HUES6 (cell line): ENCODE measurements at regions not wholly inside any gene's neighbourhood (a gene's known extent, or its start where the extent isn't known, plus 50 kb on each side); places are given as distances from the start of the nearest gene placed in this dataset.

ENCODE experiments used
- H3K27ac ChIP-seq: 2 replicates; pipeline ENCODE4 v1.7.0; 2013; ENCODE audit warnings: low read depth, mild to moderate bottlenecking, low read length, inconsistent platforms
- H3K27me3 ChIP-seq: 2 replicates; pipeline ENCODE4 v1.6.1; 2013; ENCODE audit warnings: low read length; ENCODE audit not compliant: control insufficient read depth, insufficient read depth
- H3K36me3 ChIP-seq: 2 replicates; pipeline ENCODE4 v1.6.1; 2013; ENCODE audit warnings: low read length; ENCODE audit not compliant: control insufficient read depth, insufficient read depth
- H3K4me1 ChIP-seq: 2 replicates; pipeline ENCODE4 v1.6.1; 2013; ENCODE audit warnings: low read length; ENCODE audit not compliant: control insufficient read depth, insufficient read depth
- H3K4me3 ChIP-seq: 2 replicates; pipeline ENCODE4 v1.5.1; 2013; ENCODE audit warnings: low read depth, low read length
- H3K9ac ChIP-seq: one replicate; pipeline ENCODE4 v1.6.1; 2013; ENCODE audit warnings: mild to moderate bottlenecking, low read length
- H3K9me3 ChIP-seq: 2 replicates; pipeline ENCODE4 v1.6.1; 2013; ENCODE audit warnings: low read depth, low read length; ENCODE audit not compliant: control insufficient read depth, insufficient read depth

DNA sequence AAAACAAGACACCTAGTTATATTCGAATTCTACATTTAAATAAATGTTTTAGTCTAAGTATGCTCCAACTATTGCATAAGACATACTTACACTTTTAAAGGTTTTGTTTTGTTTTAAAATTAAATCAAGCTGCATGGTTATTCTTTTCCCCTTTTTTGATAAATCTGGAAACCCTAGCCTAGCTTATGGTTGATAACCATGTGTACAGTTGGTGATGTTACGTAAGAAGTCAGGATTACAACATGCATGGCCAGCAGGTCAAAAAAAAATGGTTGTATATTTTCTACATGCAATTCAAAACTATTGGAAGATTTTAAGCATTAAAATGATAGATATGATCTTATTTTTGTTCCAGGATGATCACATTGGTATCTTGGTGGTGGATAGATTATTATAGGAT, 1600.6 kb downstream of the PLA2G4A start:
- Histone ChIP-seq H3K9ac (no peak overlapping the region), H3K4me1 (no peaks in the 10 kb centered on the region), H3K4me3 (no peak overlapping the region), H3K27me3 (no peaks in the 10 kb centered on the region), H3K27ac (no peak overlapping the region), H3K36me3 (no peaks in the 10 kb centered on the region), H3K9me3 (no peaks in the 10 kb centered on the region)

GRCh38 chr1:188432427-188432826, 1603.7 kb downstream of the PLA2G4A start:
- H3K36me3 ChIP-seq = no peaks in the 10 kb centered on the region
- H3K9ac ChIP-seq = no peak overlapping the region
- H3K4me1 ChIP-seq = no peaks in the 10 kb centered on the region
- no peak overlapping the region for H3K4me3 ChIP-seq
- H3K9me3 ChIP-seq = no peaks in the 10 kb centered on the region
- H3K27ac ChIP-seq = no peak overlapping the region
- no peaks in the 10 kb centered on the region for H3K27me3 ChIP-seq

DNA sequence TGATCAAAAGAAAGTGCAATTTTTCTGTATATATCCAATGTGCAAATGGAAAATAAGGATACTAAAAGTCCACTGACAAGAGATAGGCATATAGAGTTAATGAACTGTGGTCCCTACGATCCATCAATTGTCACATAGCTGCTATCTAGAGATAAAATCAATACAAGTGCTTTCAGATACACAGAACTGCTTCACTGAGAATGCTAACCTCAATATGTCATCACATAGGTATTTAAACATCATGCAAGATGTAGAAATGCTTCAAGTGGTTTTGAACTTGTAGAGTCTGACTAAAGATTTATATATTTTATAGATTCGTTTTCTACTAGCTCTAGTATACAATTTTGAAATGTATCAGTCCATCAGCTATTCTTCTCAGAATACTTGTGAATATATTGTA, 1604.7 kb downstream of the PLA2G4A start:
- H3K9ac ChIP-seq = no peak overlapping the region
- H3K27me3 ChIP-seq = no peaks in the 10 kb centered on the region
- H3K36me3 ChIP-seq = no peaks in the 10 kb centered on the region
- H3K4me3 ChIP-seq = no peak overlapping the region
- no peaks in the 10 kb centered on the region for H3K4me1 ChIP-seq
- no peak overlapping the region for H3K27ac ChIP-seq
- no peaks in the 10 kb centered on the region for H3K9me3 ChIP-seq

DNA sequence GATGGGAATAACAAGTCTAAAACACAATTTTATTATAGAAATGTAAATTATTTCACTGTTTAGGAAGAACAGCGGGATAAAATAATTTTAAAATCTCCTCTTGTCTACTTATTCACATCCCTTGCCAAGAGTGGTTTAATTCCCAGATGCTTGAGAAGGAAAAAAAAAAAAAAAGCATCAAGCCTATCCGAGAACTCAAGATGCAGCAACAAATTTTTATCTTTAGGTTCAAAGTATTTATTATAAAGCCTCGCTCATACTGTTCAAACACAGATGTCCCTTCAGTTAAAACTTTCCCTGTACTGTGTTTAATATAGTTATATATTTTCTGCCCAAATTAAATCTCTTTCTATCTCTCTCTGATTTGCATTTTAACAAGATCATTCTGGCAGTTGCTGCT, 1615.8 kb downstream of the PLA2G4A start:
- Histone ChIP-seq H3K27ac (no peak overlapping the region), H3K36me3 (no peaks in the 10 kb centered on the region), H3K27me3 (no peaks in the 10 kb centered on the region), H3K4me1 (no peaks in the 10 kb centered on the region), H3K9me3 (no peaks in the 10 kb centered on the region), H3K9ac (no peak overlapping the region), H3K4me3 (no peak overlapping the region)

DNA sequence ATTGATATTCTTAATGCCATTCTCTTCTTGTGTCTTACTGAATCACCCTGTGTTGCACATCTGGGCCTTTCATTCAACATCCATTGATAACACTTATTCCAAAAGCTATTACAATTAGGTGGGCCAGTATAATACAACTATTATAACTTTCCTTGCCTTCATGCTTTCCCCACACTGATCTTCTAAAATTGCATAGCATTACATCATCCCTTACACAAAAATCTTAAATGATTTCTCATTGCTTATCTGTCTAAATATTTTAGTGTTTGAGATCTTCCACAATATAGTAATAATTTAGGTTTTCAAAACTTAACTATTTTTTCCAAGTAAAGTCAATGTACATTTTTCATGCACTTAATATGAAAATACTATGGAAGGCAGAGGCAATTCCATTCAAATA, 1634.1 kb downstream of the PLA2G4A start:
- H3K36me3 ChIP-seq = no peaks in the 10 kb centered on the region
- H3K4me3 ChIP-seq = no peak overlapping the region
- H3K27ac ChIP-seq = no peak overlapping the region
- H3K4me1 ChIP-seq = no peaks in the 10 kb centered on the region
- H3K9me3 ChIP-seq = no peaks in the 10 kb centered on the region
- no peak overlapping the region for H3K9ac ChIP-seq
- H3K27me3 ChIP-seq = no peaks in the 10 kb centered on the region

DNA sequence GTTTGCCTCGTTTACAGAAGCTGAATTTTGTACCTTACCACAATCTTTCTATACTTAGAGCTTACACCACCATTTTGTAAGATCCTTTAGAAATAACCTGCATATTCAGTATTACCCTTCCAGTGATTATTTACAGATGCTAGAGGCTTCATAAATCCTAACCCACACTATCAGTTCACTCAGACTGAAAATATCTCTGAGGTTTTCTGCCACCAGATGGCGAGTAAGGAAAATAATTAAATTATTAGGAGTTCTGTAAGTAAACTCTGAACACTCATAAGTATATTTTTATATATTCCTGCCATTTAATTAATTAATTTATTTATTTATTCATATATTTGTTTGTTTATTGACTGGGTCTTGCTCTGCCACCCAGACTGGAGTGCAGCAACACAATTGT, 1635.2 kb downstream of the PLA2G4A start:
- Histone ChIP-seq H3K9me3 (no peaks in the 10 kb centered on the region), H3K36me3 (no peaks in the 10 kb centered on the region), H3K9ac (no peak overlapping the region), H3K4me1 (no peaks in the 10 kb centered on the region), H3K27me3 (no peaks in the 10 kb centered on the region), H3K27ac (no peak overlapping the region), H3K4me3 (no peak overlapping the region)

DNA sequence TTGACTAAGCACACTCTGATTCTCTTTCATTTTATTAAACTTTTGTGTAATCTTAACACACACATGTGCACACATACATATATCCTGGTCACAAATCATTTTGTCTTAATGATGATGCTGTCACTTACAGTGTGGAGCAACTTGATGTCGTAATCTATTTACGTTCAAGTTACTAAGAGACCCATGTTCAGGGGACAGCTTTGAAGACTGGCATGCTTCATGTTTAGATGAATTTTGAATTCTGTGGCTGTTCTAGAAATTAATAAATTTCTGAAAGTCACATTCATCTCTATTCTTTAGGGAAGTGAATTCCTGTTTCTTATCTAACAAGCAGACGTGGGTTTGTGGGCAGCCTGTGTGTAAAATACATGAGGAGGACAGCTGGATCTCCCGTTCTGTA, 1637.8 kb downstream of the PLA2G4A start:
- Histone ChIP-seq H3K27me3 (no peaks in the 10 kb centered on the region), H3K4me1 (no peaks in the 10 kb centered on the region), H3K9me3 (no peaks in the 10 kb centered on the region), H3K36me3 (no peaks in the 10 kb centered on the region), H3K9ac (no peak overlapping the region), H3K27ac (no peak overlapping the region), H3K4me3 (no peak overlapping the region)

DNA sequence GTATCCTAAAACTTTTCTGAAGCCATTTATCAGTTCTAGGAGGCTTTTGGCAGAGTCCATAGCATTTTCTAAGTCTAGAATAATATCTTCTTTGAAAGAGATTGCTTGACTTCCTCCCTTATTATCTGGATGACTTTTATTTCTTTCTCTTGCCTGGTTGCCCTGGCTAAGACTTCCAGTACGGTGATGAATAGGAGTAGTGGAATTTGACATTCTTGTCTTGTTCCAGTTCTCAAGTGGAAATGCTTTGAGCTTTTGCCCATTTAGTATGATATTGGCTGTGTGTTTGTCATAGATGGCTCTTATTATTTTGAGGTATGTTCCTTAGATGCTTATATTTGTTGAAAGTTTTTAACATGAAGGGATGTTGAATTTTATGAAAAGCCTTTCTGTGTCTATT, 1647.9 kb downstream of the PLA2G4A start:
- H3K4me3 ChIP-seq = no peak overlapping the region
- no peaks in the 10 kb centered on the region for H3K27me3 ChIP-seq
- H3K9me3 ChIP-seq = no peaks in the 10 kb centered on the region
- H3K36me3 ChIP-seq = no peaks in the 10 kb centered on the region
- H3K27ac ChIP-seq = no peak overlapping the region
- H3K9ac ChIP-seq = no peak overlapping the region
- H3K4me1 ChIP-seq = no peaks in the 10 kb centered on the region

DNA sequence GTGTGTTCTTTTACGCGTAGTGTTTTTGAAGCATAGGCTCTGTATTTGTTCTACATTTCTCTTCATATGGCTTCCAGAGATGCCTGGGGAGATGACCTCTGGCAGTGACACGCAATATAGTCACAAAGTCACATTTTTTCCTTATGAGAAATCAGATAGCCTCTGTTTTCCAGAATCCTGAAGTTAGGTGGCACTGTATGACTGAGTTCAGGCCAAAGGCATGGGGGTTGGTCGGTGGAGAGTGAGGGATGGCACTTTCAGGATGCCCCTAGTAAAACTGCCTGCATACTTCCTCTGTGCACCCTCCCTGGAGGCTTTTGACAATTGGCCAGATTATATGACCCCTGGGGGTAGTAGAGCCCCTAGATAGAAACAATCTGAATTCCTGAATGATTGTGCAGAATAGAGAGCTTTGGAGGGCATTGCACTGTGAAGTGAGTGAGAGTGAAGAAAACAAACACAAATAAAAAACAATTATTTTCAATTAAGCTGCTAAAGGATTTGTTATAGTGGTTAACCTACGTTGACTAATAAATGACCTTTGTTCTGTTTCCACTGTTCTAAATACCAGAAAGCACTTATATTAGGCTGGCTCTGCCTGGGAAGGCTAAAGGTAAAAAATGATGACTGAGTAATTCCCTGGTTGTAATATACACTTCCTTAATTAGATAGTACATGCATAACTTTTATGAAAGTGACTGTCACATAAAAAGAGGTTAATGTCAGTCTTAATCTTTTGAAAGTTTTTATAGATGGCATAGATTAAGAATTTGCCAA, 1660.8 kb downstream of the PLA2G4A start:
- no peaks in the 10 kb centered on the region for H3K36me3 ChIP-seq
- no peak overlapping the region for H3K9ac ChIP-seq
- H3K9me3 ChIP-seq = no peaks in the 10 kb centered on the region
- no peaks in the 10 kb centered on the region for H3K4me1 ChIP-seq
- H3K4me3 ChIP-seq = no peak overlapping the region
- H3K27me3 ChIP-seq = no peaks in the 10 kb centered on the region
- H3K27ac ChIP-seq = no peak overlapping the region

DNA sequence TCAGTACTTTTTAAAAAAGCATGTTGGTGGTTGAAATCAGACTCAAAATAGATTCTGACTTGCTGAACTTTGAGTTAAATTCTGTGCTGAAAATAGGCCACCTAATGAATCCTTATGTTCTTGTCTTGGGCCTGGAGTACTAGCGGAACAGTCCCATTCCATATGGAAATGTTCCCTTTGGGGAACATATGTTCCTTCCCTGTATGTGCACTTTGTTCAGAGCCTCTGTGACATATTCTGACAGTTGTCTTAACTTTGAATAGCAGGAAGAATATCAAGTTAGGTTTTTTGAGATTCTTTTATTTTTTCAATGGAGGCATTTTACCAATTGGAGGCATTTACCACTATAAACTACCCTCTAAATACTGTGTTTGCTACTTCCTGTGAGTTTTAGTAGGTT, 1667.8 kb downstream of the PLA2G4A start:
- Histone ChIP-seq H3K36me3 (no peaks in the 10 kb centered on the region), H3K27me3 (no peaks in the 10 kb centered on the region), H3K4me1 (no peaks in the 10 kb centered on the region), H3K9ac (no peak overlapping the region), H3K9me3 (peaks cover 4% of the 10 kb centered on the region; the same call in 1 of the 2 replicates), H3K27ac (no peak overlapping the region), H3K4me3 (no peak overlapping the region)

GRCh38 chr1:188497020-188497419, 1668.3 kb downstream of the PLA2G4A start:
- H3K9me3 ChIP-seq = peaks cover 4% of the 10 kb centered on the region; the same call in 1 of the 2 replicates
- H3K27me3 ChIP-seq = no peaks in the 10 kb centered on the region
- no peaks in the 10 kb centered on the region for H3K36me3 ChIP-seq
- no peak overlapping the region for H3K4me3 ChIP-seq
- H3K4me1 ChIP-seq = no peaks in the 10 kb centered on the region
- no peak overlapping the region for H3K27ac ChIP-seq
- H3K9ac ChIP-seq = no peak overlapping the region
